ENCODE measurements at regions not wholly inside any gene's neighbourhood (a gene's known extent, or its start where the extent isn't known, plus 50 kb on each side); places are given as distances from the start of the nearest gene placed in this dataset.

DNA sequence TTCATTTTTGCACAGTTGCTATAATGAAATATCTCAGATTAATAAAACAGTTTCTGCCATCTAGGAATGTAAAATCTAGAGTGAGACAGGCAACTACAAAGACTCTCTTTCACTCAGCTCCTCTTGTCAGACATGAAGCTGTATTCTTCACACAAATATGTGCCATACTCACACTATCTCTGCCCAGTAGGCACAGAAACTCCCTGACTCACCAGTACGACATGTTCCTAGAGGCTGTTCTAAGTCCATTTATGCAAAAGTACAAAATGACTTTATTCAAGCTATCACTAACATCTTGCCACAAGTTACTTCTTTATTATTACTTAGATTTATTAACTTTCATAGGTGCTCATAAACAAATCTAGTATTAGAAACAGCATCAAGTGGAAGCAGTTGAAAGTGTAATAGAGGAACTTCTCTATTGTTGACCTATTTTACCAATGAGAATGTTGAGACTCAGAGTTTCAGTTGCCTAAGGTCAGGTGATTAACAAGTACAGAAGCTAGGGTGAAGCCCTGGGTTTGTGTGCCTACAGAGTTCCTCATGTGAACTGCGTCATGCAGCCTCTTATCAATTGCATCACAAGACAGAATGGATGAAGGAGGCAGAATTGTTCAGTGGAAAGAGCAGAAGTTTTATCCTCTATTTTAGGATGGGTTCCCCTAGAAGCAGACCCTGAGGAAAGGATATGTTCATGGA, 98.9 kb downstream of the RGS2 start:
- TF ChIP-seq EP300 (IDR thresholded peaks at IDR 0.05; ENCODE audit: borderline replicate concordance in 1 of 2, control insufficient read depth in 1 of 2, low read depth in 2 of 2, low read length in 2 of 2) = no peak
- no peak for TF ChIP-seq ZNF274 (IDR thresholded peaks at IDR 0.05; ENCODE audit: insufficient read depth, insufficient read length)
- TF ChIP-seq FOXM1 (IDR thresholded peaks at IDR 0.05; ENCODE audit: low read depth, low read length) = no peak
- TF ChIP-seq, protein P1, sequence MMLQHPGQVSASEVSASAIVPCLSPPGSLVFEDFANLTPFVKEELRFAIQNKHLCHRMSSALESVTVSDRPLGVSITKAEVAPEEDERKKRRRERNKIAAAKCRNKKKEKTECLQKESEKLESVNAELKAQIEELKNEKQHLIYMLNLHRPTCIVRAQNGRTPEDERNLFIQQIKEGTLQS (IDR thresholded peaks at IDR 0.05; ENCODE audit: borderline replicate concordance, extremely low read depth, low read depth, low read length) = no peak
- TF ChIP-seq, protein P2, sequence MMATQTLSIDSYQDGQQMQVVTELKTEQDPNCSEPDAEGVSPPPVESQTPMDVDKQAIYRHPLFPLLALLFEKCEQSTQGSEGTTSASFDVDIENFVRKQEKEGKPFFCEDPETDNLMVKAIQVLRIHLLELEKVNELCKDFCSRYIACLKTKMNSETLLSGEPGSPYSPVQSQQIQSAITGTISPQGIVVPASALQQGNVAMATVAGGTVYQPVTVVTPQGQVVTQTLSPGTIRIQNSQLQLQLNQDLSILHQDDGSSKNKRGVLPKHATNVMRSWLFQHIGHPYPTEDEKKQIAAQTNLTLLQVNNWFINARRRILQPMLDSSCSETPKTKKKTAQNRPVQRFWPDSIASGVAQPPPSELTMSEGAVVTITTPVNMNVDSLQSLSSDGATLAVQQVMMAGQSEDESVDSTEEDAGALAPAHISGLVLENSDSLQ (IDR thresholded peaks at IDR 0.05) = no peak
- TF ChIP-seq, protein P3, sequence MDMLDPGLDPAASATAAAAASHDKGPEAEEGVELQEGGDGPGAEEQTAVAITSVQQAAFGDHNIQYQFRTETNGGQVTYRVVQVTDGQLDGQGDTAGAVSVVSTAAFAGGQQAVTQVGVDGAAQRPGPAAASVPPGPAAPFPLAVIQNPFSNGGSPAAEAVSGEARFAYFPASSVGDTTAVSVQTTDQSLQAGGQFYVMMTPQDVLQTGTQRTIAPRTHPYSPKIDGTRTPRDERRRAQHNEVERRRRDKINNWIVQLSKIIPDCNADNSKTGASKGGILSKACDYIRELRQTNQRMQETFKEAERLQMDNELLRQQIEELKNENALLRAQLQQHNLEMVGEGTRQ (IDR thresholded peaks at IDR 0.05; ENCODE audit: borderline replicate concordance, low read depth, low read length) = no peak
- TF ChIP-seq BHLHE40 (IDR thresholded peaks at IDR 0.05; ENCODE audit: borderline replicate concordance in 1 of 2, low read depth in 2 of 2, low read length in 1 of 2) = no peak
- TF ChIP-seq POLR2A (IDR thresholded peaks at IDR 0.05; ENCODE audit: low read depth, low read length) = no peak
- TF ChIP-seq, protein P4, sequence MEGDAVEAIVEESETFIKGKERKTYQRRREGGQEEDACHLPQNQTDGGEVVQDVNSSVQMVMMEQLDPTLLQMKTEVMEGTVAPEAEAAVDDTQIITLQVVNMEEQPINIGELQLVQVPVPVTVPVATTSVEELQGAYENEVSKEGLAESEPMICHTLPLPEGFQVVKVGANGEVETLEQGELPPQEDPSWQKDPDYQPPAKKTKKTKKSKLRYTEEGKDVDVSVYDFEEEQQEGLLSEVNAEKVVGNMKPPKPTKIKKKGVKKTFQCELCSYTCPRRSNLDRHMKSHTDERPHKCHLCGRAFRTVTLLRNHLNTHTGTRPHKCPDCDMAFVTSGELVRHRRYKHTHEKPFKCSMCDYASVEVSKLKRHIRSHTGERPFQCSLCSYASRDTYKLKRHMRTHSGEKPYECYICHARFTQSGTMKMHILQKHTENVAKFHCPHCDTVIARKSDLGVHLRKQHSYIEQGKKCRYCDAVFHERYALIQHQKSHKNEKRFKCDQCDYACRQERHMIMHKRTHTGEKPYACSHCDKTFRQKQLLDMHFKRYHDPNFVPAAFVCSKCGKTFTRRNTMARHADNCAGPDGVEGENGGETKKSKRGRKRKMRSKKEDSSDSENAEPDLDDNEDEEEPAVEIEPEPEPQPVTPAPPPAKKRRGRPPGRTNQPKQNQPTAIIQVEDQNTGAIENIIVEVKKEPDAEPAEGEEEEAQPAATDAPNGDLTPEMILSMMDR (IDR thresholded peaks at IDR 0.05 in 2 of 3, conservative IDR thresholded peaks at IDR 0.05 in 1 of 3; ENCODE audit: control insufficient read depth in 2 of 3, extremely low read depth in 1 of 3, insufficient read depth in 1 of 3, low read depth in 3 of 3, low read length in 3 of 3) = no peak
- no peak for TF ChIP-seq SMAD1 (IDR thresholded peaks at IDR 0.05; ENCODE audit: low read depth, partially characterized antibody)

Data from GM12878 (cell line).